OCI-LY7 (cell line): ENCODE measurements at regions not wholly inside any gene's neighbourhood (a gene's known extent, or its start where the extent isn't known, plus 50 kb on each side); places are given as distances from the start of the nearest gene placed in this dataset.
"Not testable (repeated sequence)": the region's sequence is repeated elsewhere in the genome, so short reads cannot be mapped to it uniquely, and the experiment has no call there.

Experiments used
- BruUV-seq: library from RNA; stranded (reverse); fragments of 400-500 nt; replicated peaks from 2 replicates; lab custom pipeline; 2021; lab: Mats Ljungman, UMichigan
- CTCF ChIA-PET: fragments of 300-600 bp; sonication (Branson Sonifier 250); formaldehyde crosslinking; loops from one replicate; lab custom pipeline; 2022; ENCODE audit warnings: antibody characterized with exemption; ENCODE audit not compliant: unreplicated experiment; lab: Charles Lee
- POLR2A ChIA-PET: fragments of 300-600 bp; sonication (Branson Sonifier 250); formaldehyde crosslinking; loops from one replicate; lab custom pipeline; 2022; ENCODE audit warnings: antibody characterized with exemption; lab: Charles Lee
- DNase-seq: peaks from one replicate; pipeline ENCODE4 v3.0.0-alpha.2; 2015; ENCODE audit warnings: low spot score
- H2AFZ ChIP-seq: fragments of 200-600 bp; sonication (generic), shearing (Covaris generic); 2 replicates; pipeline ENCODE4 v1.6.1; 2014; ENCODE audit warnings: mild to moderate bottlenecking, antibody characterized with exemption, low read length, moderate library complexity
- H3K27ac ChIP-seq: fragments of 200-600 bp; sonication (generic); 2 replicates; pipeline ENCODE4 v1.5.1; 2014; ENCODE audit warnings: mixed run types, low read depth, mild to moderate bottlenecking, moderate library complexity, low read length, inconsistent platforms; ENCODE audit not compliant: poor library complexity, severe bottlenecking
- H3K36me3 ChIP-seq: fragments of 200-600 bp; sonication (generic); 2 replicates; pipeline ENCODE4 v1.6.1; 2014; ENCODE audit warnings: mild to moderate bottlenecking, antibody characterized with exemption, low read length, moderate library complexity, mixed read lengths; ENCODE audit not compliant: insufficient read depth
- H3K4me1 ChIP-seq: fragments of 200-600 bp; sonication (generic); 2 replicates; pipeline ENCODE4 v1.5.1; 2014; ENCODE audit warnings: mild to moderate bottlenecking, low read length; ENCODE audit not compliant: insufficient read depth, poor library complexity, severe bottlenecking
- H3K4me2 ChIP-seq: fragments of 200-600 bp; sonication (generic); 2 replicates; pipeline ENCODE4 v1.6.1; 2014; ENCODE audit warnings: mild to moderate bottlenecking, low read length
- H3K4me3 ChIP-seq: fragments of 200-600 bp; sonication (generic); 2 replicates; pipeline ENCODE4 v1.5.1; 2014; ENCODE audit warnings: mild to moderate bottlenecking, low read depth, low read length; ENCODE audit not compliant: poor library complexity, severe bottlenecking
- H3K79me2 ChIP-seq: fragments of 200-600 bp; sonication (generic); 2 replicates; pipeline ENCODE4 v1.6.1; 2016; ENCODE audit warnings: low read depth, mild to moderate bottlenecking, low read length, moderate library complexity, mixed read lengths; ENCODE audit not compliant: insufficient read depth
- H3K9me2 ChIP-seq: fragments of 200-600 bp; sonication (generic); 2 replicates; pipeline ENCODE4 v1.6.1; 2016; ENCODE audit warnings: mild to moderate bottlenecking, low read length, mixed read lengths; ENCODE audit not compliant: insufficient read depth
- H3K9me3 ChIP-seq: fragments of 200-600 bp; sonication (generic); 2 replicates; pipeline ENCODE4 v1.6.1; 2014; ENCODE audit warnings: mild to moderate bottlenecking, mixed run types, low read length, mixed read lengths
- H4K20me1 ChIP-seq: fragments of 200-600 bp; sonication (generic); 2 replicates; pipeline ENCODE4 v1.6.1; 2014; ENCODE audit warnings: mild to moderate bottlenecking, antibody characterized with exemption, low read length, moderate library complexity, mixed read lengths; ENCODE audit not compliant: insufficient read depth
- intact Hi-C: fragments of 100-400 bp; cut with micrococcal nuclease; formaldehyde crosslinking; loops from one replicate; pipeline ENCODE4 v1.10.0; 2022; ENCODE audit not compliant: unreplicated experiment

DNA sequence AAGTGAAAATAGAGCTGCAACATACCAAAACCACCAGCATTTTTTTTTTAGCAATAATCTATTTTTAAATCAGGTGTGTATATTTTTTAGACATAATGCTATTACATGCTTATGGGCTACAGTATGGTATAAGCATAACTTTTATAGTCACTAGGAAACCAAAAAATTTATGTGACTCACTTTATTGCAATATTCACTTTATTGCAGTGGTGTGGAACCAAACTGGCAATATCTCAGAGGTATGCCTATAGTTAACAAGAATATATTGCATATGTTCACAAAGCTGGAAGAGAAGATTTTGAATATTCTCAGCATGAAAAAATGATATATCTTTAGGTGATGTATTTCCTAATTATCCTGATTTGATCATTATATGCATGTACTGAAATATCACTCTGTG, 128.8 kb upstream of the PLGLB2 start:
- BruUV-seq, result not testable (repeated sequence)

DNA sequence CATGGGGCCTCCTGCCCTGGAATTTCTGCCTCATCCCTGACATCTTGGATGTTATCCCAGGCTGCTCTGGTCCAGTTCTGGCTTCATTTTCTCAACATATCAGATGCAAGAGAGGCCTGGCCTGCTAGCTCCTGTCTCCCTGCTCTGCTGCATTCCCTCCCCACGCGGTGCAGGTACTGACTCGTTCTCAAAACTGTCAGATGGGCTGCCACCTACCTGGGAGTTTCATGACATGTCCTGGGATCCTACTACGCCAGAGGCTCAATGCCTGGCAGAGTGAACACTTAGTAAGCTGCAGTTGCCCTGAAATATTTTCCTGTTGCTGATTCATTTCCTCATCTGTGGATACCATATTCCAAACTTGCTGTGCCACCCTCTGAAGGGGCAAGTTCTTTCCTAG, 126.7 kb upstream of the PLGLB2 start:
- intact Hi-C loops, result not testable (repeated sequence)

More for the DNA sequence above, 128.8 kb upstream of the PLGLB2 start:
- CTCF ChIA-PET, intact Hi-C loops, H3K9me2 ChIP-seq, H3K79me2 ChIP-seq, DNase-seq, H4K20me1 ChIP-seq, POLR2A ChIA-PET, H3K4me1 ChIP-seq, H3K36me3 ChIP-seq, H3K4me3 ChIP-seq, H3K4me2 ChIP-seq, H2AFZ ChIP-seq, H3K9me3 ChIP-seq, H3K27ac ChIP-seq: not testable (repeated sequence)

GRCh38 chr2:87622720-87623119, 125.2 kb upstream of the PLGLB2 start:
- H2AFZ ChIP-seq, H3K9me3 ChIP-seq, H3K79me2 ChIP-seq, DNase-seq, H3K4me3 ChIP-seq, H3K36me3 ChIP-seq, CTCF ChIA-PET, H3K4me1 ChIP-seq, H3K4me2 ChIP-seq, POLR2A ChIA-PET, BruUV-seq, intact Hi-C loops, H3K9me2 ChIP-seq, H3K27ac ChIP-seq, H4K20me1 ChIP-seq: not testable (repeated sequence)

More for the DNA sequence above, 126.7 kb upstream of the PLGLB2 start:
- POLR2A ChIA-PET, CTCF ChIA-PET, H3K79me2 ChIP-seq, H2AFZ ChIP-seq, H3K4me2 ChIP-seq, H3K4me1 ChIP-seq, BruUV-seq, H4K20me1 ChIP-seq, DNase-seq, H3K9me3 ChIP-seq, H3K4me3 ChIP-seq, H3K9me2 ChIP-seq, H3K36me3 ChIP-seq, H3K27ac ChIP-seq: not testable (repeated sequence)

GRCh38 chr2:87629491-87630458, 118.1 kb upstream of the PLGLB2 start:
- BruUV-seq, DNase-seq, H3K27ac ChIP-seq, POLR2A ChIA-PET, H3K4me1 ChIP-seq, intact Hi-C loops, H3K4me3 ChIP-seq, H3K36me3 ChIP-seq, H3K79me2 ChIP-seq, H3K9me3 ChIP-seq, H4K20me1 ChIP-seq, H3K9me2 ChIP-seq, H3K4me2 ChIP-seq, CTCF ChIA-PET, H2AFZ ChIP-seq: not testable (repeated sequence)

DNA sequence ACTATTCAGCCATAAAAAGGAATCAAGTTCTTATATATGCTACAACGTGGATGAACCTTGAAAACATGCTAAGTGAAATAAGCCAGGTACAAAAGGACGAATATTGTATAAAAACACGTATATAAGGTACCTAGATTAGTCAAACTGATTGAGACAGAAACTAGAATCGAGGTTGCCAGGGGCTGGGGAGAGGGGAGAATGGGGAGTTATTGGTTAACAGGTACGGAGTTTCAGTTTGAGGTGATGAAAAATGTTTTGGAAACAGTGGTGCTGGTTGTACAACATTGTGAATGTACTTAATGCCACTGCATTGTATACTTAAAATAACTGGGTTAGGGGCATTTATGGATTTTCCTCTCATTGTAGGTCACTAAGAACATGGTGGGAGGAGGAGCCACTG, 117.0 kb upstream of the PLGLB2 start:
- POLR2A ChIA-PET, CTCF ChIA-PET: not testable (repeated sequence)

DNA sequence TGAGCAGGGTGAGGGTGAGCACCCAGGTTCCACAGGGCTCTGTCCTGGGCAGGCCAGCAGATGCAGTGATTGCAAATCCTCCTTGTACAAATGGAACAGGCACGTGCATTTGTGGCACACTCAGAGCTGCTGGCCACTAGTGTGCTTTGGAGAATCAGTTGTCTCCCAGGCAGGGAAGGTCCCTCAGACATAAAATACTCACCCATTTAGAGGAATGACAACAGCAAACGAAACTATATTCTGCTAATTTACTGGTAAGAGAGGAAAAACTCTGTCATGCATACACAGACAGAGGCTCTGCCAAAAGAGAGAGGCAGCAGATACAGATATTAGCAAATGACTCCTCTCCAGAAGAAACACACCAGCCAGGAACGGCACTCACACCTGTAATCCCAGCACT, 116.5 kb upstream of the PLGLB2 start:
- H3K79me2 ChIP-seq, H3K9me3 ChIP-seq, H3K4me1 ChIP-seq, H2AFZ ChIP-seq, BruUV-seq, H4K20me1 ChIP-seq, DNase-seq, H3K4me3 ChIP-seq, H3K9me2 ChIP-seq, POLR2A ChIA-PET, H3K27ac ChIP-seq, intact Hi-C loops, H3K4me2 ChIP-seq, CTCF ChIA-PET, H3K36me3 ChIP-seq: not testable (repeated sequence)

More for the DNA sequence above, 117.0 kb upstream of the PLGLB2 start:
- H3K9me2 ChIP-seq, H3K27ac ChIP-seq, H3K4me1 ChIP-seq, H3K4me2 ChIP-seq, H3K4me3 ChIP-seq, H3K36me3 ChIP-seq, DNase-seq, H3K9me3 ChIP-seq, H4K20me1 ChIP-seq, BruUV-seq, H2AFZ ChIP-seq, intact Hi-C loops, H3K79me2 ChIP-seq: not testable (repeated sequence)
